PC-3 (cell line): ENCODE measurements at regions not wholly inside any gene's neighbourhood (a gene's known extent, or its start where the extent isn't known, plus 50 kb on each side); places are given as distances from the start of the nearest gene placed in this dataset.

Experiments
- ATAC-seq: fragments of 200-7000 bp; cut with Tn5 transposase; 2 replicates; pipeline ENCODE4 v1.9.1; 2020; ENCODE audit warnings: mild to moderate bottlenecking, moderate library complexity
- BruUV-seq: library from RNA; stranded (reverse); fragments of 400-500 nt; replicated peaks from 2 replicates; lab custom pipeline; 2021; lab: Mats Ljungman, UMichigan
- CTCF ChIA-PET: fragments of 300-600 bp; sonication (Branson Sonifier 250); formaldehyde crosslinking; loops from one replicate; lab custom pipeline; 2022; ENCODE audit warnings: antibody characterized with exemption; lab: Charles Lee
- POLR2A ChIA-PET: fragments of 300-600 bp; sonication (Branson Sonifier 250); formaldehyde crosslinking; loops from one replicate; lab custom pipeline; 2022; ENCODE audit warnings: antibody characterized with exemption; ENCODE audit not compliant: unreplicated experiment; lab: Charles Lee
- DNase-seq: peaks from one replicate; pipeline ENCODE4 v3.0.0-alpha.2; 2015
- H2AFZ ChIP-seq: fragments of 300-600 bp; sonication (generic); 2 replicates; pipeline ENCODE4 v1.6.0; 2016; ENCODE audit warnings: antibody characterized with exemption, low read length
- H3F3A ChIP-seq: fragments of 300-600 bp; sonication (generic); one replicate; pipeline ENCODE4 v1.6.0; 2017; ENCODE audit warnings: antibody characterized with exemption, low read length, control low read depth, mild to moderate bottlenecking; ENCODE audit not compliant: unreplicated experiment
- H3K27ac ChIP-seq: fragments of 300-600 bp; sonication (generic); 2 replicates; pipeline ENCODE4 v1.5.1; 2016; ENCODE audit warnings: mild to moderate bottlenecking, low read length
- H3K27me3 ChIP-seq: fragments of 300-600 bp; sonication (generic); 2 replicates; pipeline ENCODE4 v1.6.1; 2016; ENCODE audit warnings: low read length, mixed read lengths
- H3K36me3 ChIP-seq: fragments of 300-600 bp; sonication (generic); 2 replicates; pipeline ENCODE4 v1.6.1; 2016; ENCODE audit warnings: low read depth, mixed run types, low read length, mixed read lengths
- H3K4me1 ChIP-seq: fragments of 300-600 bp; sonication (generic); 2 replicates; pipeline ENCODE4 v1.5.1; 2016; ENCODE audit warnings: low read length; ENCODE audit not compliant: insufficient read depth
- H3K4me2 ChIP-seq: fragments of 300-600 bp; sonication (generic); 2 replicates; pipeline ENCODE4 v1.6.0; 2016; ENCODE audit warnings: low read length
- H3K4me3 ChIP-seq: fragments of 300-600 bp; sonication (generic); 2 replicates; pipeline ENCODE4 v1.5.1; 2016; ENCODE audit warnings: mild to moderate bottlenecking, low read length, mixed read lengths
- H3K79me2 ChIP-seq: fragments of 300-600 bp; sonication (generic); 2 replicates; pipeline ENCODE4 v1.6.1; 2017; ENCODE audit warnings: low read length, mixed read lengths
- H3K9ac ChIP-seq: fragments of 300-600 bp; sonication (generic); 2 replicates; pipeline ENCODE4 v1.6.0; 2016; ENCODE audit warnings: mild to moderate bottlenecking, low read length
- H3K9me2 ChIP-seq: fragments of 300-600 bp; sonication (generic); replicated peaks from 2 replicates; pipeline ENCODE4 v1.6.1; 2016; ENCODE audit warnings: mixed run types, low read length, mixed read lengths
- H3K9me3 ChIP-seq: fragments of 300-600 bp; sonication (generic); 2 replicates; pipeline ENCODE4 v1.6.1; 2016; ENCODE audit warnings: low read length, mixed read lengths
- H4K20me1 ChIP-seq: fragments of 300-600 bp; sonication (generic); 2 replicates; pipeline ENCODE4 v1.6.1; 2016; ENCODE audit warnings: low read length, mixed read lengths
- CTCF ChIP-seq: fragments of 300-600 bp; sonication (generic); conservative IDR thresholded peaks from 2 replicates; pipeline ENCODE4 v1.5.1; 2017; ENCODE audit warnings: antibody characterized with exemption, low read depth, mild to moderate bottlenecking, low read length
- EZH2 ChIP-seq: fragments of 300-600 bp; sonication (generic); IDR thresholded peaks from one replicate; pipeline ENCODE4 v1.6.1; 2017; ENCODE audit warnings: antibody characterized with exemption, mild to moderate bottlenecking, low read length; ENCODE audit not compliant: unreplicated experiment
- EZH2phosphoT487 ChIP-seq: fragments of 300-600 bp; sonication (generic); IDR thresholded peaks from 2 replicates; pipeline ENCODE4 v1.6.1; 2018; ENCODE audit warnings: mild to moderate bottlenecking, antibody characterized with exemption, low read length, borderline replicate concordance
- intact Hi-C: fragments of 100-400 bp; cut with micrococcal nuclease; formaldehyde crosslinking; loops from 2 replicates; pipeline ENCODE4 v1.9.0; 2023

- TF ChIP-seq CTCF (no peak), EZH2 (no peak), EZH2phosphoT487 (no peak)
- Histone ChIP-seq H4K20me1 (no peaks in the 10 kb centered on the region), H3K4me3 (no peak overlapping the region), H3K9me3 (no peaks in the 10 kb centered on the region), H3K9me2 (no peaks in the 10 kb centered on the region), H3K36me3 (no peaks in the 10 kb centered on the region), H3K4me1 (peaks cover 10% of the 10 kb centered on the region; the same call in 1 of the 2 replicates), H3F3A (no peaks in the 10 kb centered on the region), H3K79me2 (no peaks in the 10 kb centered on the region), H3K27ac (no peak overlapping the region), H3K9ac (no peak overlapping the region), H2AFZ (no peak overlapping the region), H3K4me2 (no peak overlapping the region), H3K27me3 (no peaks in the 10 kb centered on the region)
- no TSS peak for BruUV-seq
- POLR2A ChIA-PET = no interaction called here
- DNase-seq = no peak
- ATAC-seq = no peak
- intact Hi-C loops = no loop called here
- CTCF ChIA-PET = no interaction called here
Measured at GRCh38 chr10:120308589-120308988, 148.4 kb upstream of the PLPP4 start.

DNA sequence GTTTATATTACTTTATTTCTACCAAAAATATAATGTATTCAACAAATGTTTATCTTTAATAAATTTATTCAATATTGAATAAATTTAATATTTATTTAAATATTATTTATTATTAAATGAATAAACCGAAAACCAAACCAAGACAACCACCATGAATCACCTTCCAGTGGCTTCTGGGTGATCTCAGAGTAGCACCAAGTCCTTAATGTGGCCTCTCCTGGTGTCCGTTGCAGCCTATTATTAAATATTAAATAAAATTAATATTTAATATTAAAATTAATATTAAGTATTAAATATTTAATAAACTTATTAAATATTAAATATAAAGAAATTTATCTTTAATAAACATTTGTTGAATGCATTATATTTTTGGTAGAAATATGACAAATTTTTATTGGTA is 143.3 kb upstream of the PLPP4 start:
- ChIA-PET POLR2A (no interaction called here), CTCF (no interaction called here)
- Histone ChIP-seq H3K27ac (no peak overlapping the region), H3K9me3 (no peaks in the 10 kb centered on the region), H3K79me2 (no peaks in the 10 kb centered on the region), H3K9me2 (no peaks in the 10 kb centered on the region), H3K4me2 (no peak overlapping the region), H3F3A (no peaks in the 10 kb centered on the region), H3K9ac (no peak overlapping the region), H3K27me3 (no peaks in the 10 kb centered on the region), H3K36me3 (no peaks in the 10 kb centered on the region), H3K4me3 (no peak overlapping the region), H2AFZ (no peak overlapping the region), H4K20me1 (no peaks in the 10 kb centered on the region), H3K4me1 (no peaks in the 10 kb centered on the region)
- no TSS peak for BruUV-seq
- TF ChIP-seq EZH2 (no peak), CTCF (no peak), EZH2phosphoT487 (no peak)
- intact Hi-C loops = no loop called here
- DNase-seq (no peak), ATAC-seq (no peak)

- Histone ChIP-seq H3K27me3 (no peaks in the 10 kb centered on the region), H3K9me3 (no peaks in the 10 kb centered on the region), H2AFZ (no peak overlapping the region), H3K4me2 (no peak overlapping the region), H3K79me2 (no peaks in the 10 kb centered on the region), H4K20me1 (no peaks in the 10 kb centered on the region), H3F3A (no peaks in the 10 kb centered on the region), H3K9me2 (no peaks in the 10 kb centered on the region), H3K4me1 (no peaks in the 10 kb centered on the region), H3K9ac (no peak overlapping the region), H3K27ac (no peak overlapping the region), H3K4me3 (no peak overlapping the region), H3K36me3 (no peaks in the 10 kb centered on the region)
- no peak for ATAC-seq
- DNase-seq = no peak
- ChIA-PET CTCF (no interaction called here), POLR2A (no interaction called here)
- no TSS peak for BruUV-seq
- intact Hi-C loops = no loop called here
- TF ChIP-seq CTCF (no peak), EZH2 (no peak)
Measured at GRCh38 chr10:120314442-120314841, 142.6 kb upstream of the PLPP4 start.
